ENCODE measurements at regions not wholly inside any gene's neighbourhood (a gene's known extent, or its start where the extent isn't known, plus 50 kb on each side); places are given as distances from the start of the nearest gene placed in this dataset.

DNA sequence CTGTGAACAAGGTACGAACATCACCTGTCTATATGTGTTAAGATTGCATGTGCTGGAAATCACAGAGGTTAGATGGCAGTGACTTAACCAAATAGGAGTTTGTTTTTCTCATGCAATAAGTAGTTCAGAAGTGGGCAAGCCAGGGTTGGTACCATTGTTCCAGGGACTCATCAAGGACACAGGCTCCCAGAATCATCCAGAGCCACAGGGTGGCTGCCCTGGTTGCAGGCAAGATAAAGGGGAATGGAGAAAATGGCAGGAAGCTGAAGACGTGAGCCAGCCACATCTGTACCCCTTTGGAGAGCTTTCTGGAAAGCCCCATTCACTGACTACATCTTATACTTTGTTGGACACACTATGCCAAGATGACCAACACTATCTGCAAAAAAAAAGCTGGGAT is 126.0 kb upstream of the IL12B start:
- DNase-seq (ENCODE audit: low read depth): no peak

- DNase-seq (ENCODE audit: low read depth): peak; percentile 30
Measured at GRCh38 chr5:159456722-159457465, 126.6 kb upstream of the IL12B start.

DNA sequence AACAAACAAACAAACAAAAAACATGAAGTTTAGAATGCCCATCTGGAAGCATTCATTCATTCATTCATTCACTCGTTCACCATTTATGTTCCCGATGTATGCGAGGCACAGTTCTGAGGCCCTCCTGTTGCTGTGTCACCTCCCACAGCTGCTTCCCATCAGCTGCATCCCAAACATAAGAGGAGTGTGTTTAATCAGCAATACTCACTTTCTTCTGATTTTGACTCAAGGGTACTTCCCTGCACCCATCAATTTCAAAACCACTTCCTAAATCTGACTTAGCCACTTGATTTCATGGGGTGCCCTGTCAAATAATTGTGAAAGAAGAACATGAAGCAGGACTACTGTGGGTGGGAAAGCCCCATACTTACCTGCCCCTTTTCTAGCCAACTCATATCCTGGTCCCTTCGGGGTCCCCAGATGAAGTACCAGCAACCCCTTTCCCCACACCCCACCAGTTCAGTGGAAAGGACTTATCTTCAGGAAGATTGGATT is 128.0 kb upstream of the IL12B start:
- DNase-seq (ENCODE audit: low read depth): no peak

DNA sequence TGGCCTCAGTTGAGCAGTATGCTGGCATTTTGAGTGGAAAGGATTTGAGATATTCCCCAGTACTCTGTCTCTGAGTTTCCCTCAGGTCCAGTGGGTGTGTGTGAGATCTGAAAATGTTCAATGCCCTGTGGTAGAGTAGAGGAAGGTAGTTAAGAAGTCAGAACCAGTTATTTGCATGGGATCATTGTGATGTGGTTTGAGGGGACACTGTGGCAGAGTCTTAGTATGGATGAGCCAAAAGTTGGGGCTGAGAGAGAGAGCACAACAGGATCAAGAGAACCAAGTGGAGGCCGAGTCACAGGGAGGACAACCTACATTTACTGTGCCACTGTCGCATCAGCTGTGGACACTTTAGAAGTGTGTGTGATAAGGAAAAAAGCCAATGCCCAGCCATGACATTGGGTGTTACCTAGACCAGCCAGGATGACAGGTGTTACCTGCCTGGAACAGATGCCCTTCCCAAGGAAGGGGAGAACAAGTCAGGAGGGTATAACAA is 128.9 kb upstream of the IL12B start:
- DNase-seq (ENCODE audit: low read depth): no peak

- DNase-seq (ENCODE audit: low read depth): no peak
Measured at GRCh38 chr5:159459951-159460538, 129.8 kb upstream of the IL12B start.

DNA sequence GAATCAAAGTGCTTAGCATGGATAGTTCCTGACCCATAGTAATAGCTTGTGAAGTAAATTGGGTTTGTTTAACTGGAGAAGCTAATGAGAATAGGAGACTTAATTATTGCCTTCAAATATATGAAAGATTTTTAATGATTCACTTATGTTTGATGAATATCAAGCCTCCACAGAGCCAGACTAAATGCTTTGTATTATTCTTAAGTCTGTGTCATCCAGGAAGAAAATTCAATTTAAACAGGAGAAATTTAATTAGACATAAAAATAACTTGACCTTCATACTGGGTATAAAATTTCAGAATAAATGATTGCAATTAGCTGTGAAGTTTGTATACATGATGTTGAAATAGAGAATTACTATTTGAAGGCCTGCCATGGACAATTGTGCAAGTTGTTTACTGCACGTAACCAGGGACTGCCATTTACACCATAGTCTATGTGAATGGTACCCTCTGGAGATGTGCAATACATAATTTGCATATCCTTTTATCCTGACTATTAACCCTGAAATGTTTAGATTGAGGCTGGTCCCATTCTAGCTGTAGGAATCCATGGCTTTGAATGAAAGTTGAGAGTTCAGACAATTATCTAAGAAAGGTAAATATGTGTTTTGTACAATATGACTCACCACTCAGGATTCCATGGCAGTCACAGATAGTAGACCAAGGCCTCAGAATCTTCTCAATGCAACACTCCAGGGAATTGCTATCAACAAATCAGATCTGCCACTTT is 133.5 kb upstream of the IL12B start:
- no peak for DNase-seq (ENCODE audit: low read depth)

DNA sequence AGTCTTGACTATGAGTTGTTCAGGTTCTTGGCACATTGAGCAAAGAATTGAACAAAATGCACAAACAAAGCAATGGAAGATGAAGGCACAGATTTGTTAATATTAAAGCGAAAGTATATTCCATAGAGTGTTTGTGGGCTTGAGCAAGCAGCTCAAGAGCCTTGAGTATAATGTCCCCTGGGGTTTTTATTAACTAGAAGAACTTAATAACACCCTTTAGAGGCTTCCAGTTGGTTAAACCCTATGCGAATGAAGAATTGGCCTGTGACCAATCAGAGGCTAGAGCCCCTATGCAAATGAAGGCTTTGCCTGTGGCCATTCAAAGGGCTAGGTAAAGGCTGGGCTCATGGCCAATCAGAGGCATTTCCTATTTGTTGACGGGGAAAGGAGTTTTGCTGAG is 135.3 kb upstream of the IL12B start:
- no peak for DNase-seq (ENCODE audit: low read depth)

- no peak for DNase-seq (ENCODE audit: low read depth)
Measured at GRCh38 chr5:159467666-159468065, 137.4 kb upstream of the IL12B start.

GRCh38 chr5:159469496-159470372 is 139.4 kb upstream of the IL12B start:
- DNase-seq (ENCODE audit: low read depth): no peak

GRCh38 chr5:159471904-159472303 is 141.6 kb upstream of the IL12B start:
- no peak for DNase-seq (ENCODE audit: low read depth)

DNA sequence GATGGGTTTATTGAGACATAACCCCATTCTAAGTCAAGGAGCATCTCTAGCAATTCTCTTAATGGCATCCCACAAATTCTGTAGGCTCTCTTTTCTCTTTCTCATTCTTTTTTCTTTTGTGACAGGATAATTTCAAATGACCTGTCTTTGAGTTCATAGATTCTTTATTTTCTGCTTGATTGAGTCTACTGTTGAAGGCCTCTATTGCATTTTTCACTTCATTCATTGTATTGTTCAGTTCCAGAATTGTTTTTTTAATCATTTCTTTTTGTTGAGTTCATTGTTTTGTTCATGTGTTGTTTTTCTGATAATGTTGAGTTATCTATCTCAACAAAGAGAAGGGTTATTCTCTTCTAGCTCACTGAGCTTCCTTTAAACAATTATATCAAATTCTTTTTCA is 144.7 kb upstream of the IL12B start:
- DNase-seq (ENCODE audit: low read depth): no peak

- DNase-seq (ENCODE audit: low read depth): no peak
Measured at GRCh38 chr5:159478950-159479349, 148.7 kb upstream of the IL12B start.

DNA sequence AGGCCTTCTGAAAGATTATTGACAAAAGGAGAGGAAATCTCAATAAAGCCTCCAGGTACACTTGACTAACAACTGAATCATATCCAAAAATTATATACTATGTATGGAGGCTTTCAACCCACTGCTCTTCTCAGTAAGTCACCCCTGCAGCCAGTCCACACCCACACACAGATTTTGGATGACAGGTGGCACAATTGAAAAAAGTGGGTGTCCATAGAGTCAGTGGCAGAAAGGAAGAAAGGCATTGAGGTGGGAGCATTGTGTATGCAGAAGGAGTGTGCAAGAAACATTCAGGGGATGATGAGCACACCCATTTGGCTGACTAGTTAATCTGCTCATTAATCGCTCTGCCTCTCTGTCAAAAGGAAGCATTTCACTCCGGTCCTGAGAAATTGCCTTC is 150.6 kb upstream of the IL12B start:
- no peak for DNase-seq (ENCODE audit: low read depth)

DNA sequence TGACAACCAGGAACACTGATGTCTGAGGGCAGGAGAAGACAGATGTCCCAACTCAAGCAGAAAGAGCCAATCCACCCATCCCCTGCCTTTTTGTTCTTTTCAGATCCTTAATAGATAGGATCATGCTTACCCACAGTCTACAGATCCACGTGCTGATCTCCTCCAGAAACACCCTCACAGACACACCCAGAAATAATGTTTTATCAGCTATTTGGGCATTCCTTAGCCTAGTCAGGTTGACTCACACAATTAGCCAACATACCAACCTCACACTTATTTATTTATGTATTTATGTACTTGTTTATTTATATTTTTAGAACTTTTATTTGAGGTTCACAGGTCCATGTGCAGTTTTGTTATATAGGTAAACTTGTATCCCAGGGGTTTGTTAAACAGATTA is 151.5 kb upstream of the IL12B start:
- no peak for DNase-seq (ENCODE audit: low read depth)

- DNase-seq (ENCODE audit: low read depth): no peak
Measured at GRCh38 chr5:159486836-159487235, 156.5 kb upstream of the IL12B start.

- no peak for DNase-seq (ENCODE audit: low read depth)
Measured at GRCh38 chr5:159488516-159488915, 158.2 kb upstream of the IL12B start.

- DNase-seq (ENCODE audit: low read depth): no peak
Measured at GRCh38 chr5:159489779-159490178, 159.5 kb upstream of the IL12B start.

GRCh38 chr5:159490507-159490906 is 160.2 kb upstream of the IL12B start:
- no peak for DNase-seq (ENCODE audit: low read depth)

GRCh38 chr5:159493696-159494095 is 163.4 kb upstream of the IL12B start:
- no peak for DNase-seq (ENCODE audit: low read depth)

GRCh38 chr5:159496773-159497172 is 166.5 kb upstream of the IL12B start:
- DNase-seq (ENCODE audit: low read depth): no peak

GRCh38 chr5:159497221-159497620 is 166.9 kb upstream of the IL12B start:
- DNase-seq (ENCODE audit: low read depth): no peak

DNA sequence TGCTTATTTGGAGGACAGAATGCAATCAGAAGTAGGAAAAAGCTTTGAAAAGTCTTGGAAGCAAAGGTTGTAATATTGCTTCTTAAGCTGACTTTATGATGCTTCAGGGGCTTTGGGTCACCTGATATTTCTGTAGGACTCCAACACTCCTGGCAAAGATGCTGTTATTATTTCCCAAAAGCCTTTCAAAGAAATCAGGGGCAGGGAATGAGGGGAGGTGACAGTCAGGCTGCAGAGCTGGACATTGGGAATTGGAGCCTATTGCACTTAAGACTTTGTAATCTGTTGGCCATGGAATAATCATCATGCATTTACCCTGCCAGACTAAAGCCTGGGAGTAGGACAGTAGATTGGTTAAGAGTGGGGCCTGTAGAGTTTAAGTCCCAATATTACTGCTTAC is 168.3 kb upstream of the IL12B start:
- no peak for DNase-seq (ENCODE audit: low read depth)

Data from stimulated activated CD8-positive, alpha-beta memory T cell treated with anti-CD3 and anti-CD28 coated beads, Interleukin-7, amount 100 ng/mL, for 24 hours (primary cell).